SK-N-SH (cell line): ENCODE measurements at regions not wholly inside any gene's neighbourhood (a gene's known extent, or its start where the extent isn't known, plus 50 kb on each side); places are given as distances from the start of the nearest gene placed in this dataset.
"Not testable (repeated sequence)": the region's sequence is repeated elsewhere in the genome, so short reads cannot be mapped to it uniquely, and the experiment has no call there.

Experiments
- CTCF ChIA-PET: fragments of 300-600, 350-600 bp; formaldehyde crosslinking; extraction: SDS; loops from one replicate; lab custom pipeline; 2021; lab: Yijun Ruan, JAX
- POLR2A ChIA-PET: fragments of 350-600 bp; sonication (Branson Sonifier 250); formaldehyde crosslinking; extraction: SDS; loops from one replicate; lab custom pipeline; 2020; ENCODE audit warnings: antibody characterized with exemption, inconsistent platforms; lab: Yijun Ruan, JAX
- DNase-seq: peaks from one replicate; pipeline ENCODE4 v3.0.0; 2012
- H2AFZ ChIP-seq: fragments of 200-600 bp; sonication (generic); 2 replicates; pipeline ENCODE4 v1.8.1; 2016; ENCODE audit warnings: antibody characterized with exemption, mild to moderate bottlenecking, low read depth
- H3F3A ChIP-seq: fragments of 200-600 bp; sonication (generic); replicated peaks from 2 replicates; pipeline ENCODE3; 2016; ENCODE audit warnings: antibody characterized with exemption, mild to moderate bottlenecking; ENCODE audit not compliant: insufficient read depth
- H3K27ac ChIP-seq, 2 experiments: fragments of 200-500 bp in 1 of 2; fragments of 200-600 bp in 1 of 2; sonication (Bioruptor generic) in 1 of 2; sonication (generic), shearing (Covaris generic) in 1 of 2; 2 replicates each; pipeline versions ENCODE4 v1.5.1 to v1.6.1; 2014 to 2016; ENCODE audit warnings: low read depth in 2 of 2, inconsistent platforms in 1 of 2, low read length in 1 of 2, mild to moderate bottlenecking in 1 of 2, mixed read lengths in 1 of 2
- H3K27me3 ChIP-seq: fragments of 200-600 bp; sonication (generic), shearing (Covaris generic); 2 replicates; pipeline ENCODE4 v1.6.1; 2016; ENCODE audit warnings: mixed run types; ENCODE audit not compliant: insufficient read depth
- H3K36me3 ChIP-seq, 2 experiments: fragments of 200-500 bp in 1 of 2; fragments of 200-600 bp in 1 of 2; sonication (Bioruptor generic) in 1 of 2; sonication (generic) in 1 of 2; replicated peaks in 1 of 2; 2 replicates each; pipeline versions ENCODE3 to v1.5.1; 2014 to 2016; ENCODE audit warnings: low read length in 1 of 2, mild to moderate bottlenecking in 1 of 2; ENCODE audit not compliant: insufficient read depth in 2 of 2, control insufficient read depth in 1 of 2
- H3K4me1 ChIP-seq, 2 experiments: fragments of 200-500 bp in 1 of 2; fragments of 200-600 bp in 1 of 2; sonication (Bioruptor generic) in 1 of 2; sonication (generic), shearing (Covaris generic) in 1 of 2; 2 replicates each; pipeline versions ENCODE4 v1.5.1 to v1.6.1; 2014 to 2016; ENCODE audit warnings: low read depth in 1 of 2, low read length in 1 of 2, mixed run types in 1 of 2; ENCODE audit not compliant: insufficient read depth in 2 of 2, control insufficient read depth in 1 of 2
- H3K4me2 ChIP-seq: fragments of 200-600 bp; sonication (generic), shearing (Covaris generic); 2 replicates; pipeline ENCODE4 v1.6.1; 2017; ENCODE audit warnings: mixed run types
- H3K4me3 ChIP-seq, 2 experiments: fragments of 200-500 bp in 1 of 2; fragments of 200-600 bp in 1 of 2; sonication (Bioruptor generic) in 1 of 2; sonication (generic), shearing (Covaris generic) in 1 of 2; 2 replicates each; pipeline versions ENCODE4 v1.5.1 to v1.8.1; 2014 to 2016; ENCODE audit warnings: low read depth in 2 of 2, inconsistent platforms in 1 of 2, low read length in 1 of 2, mild to moderate bottlenecking in 1 of 2, mixed read lengths in 1 of 2, moderate library complexity in 1 of 2
- H3K79me2 ChIP-seq: fragments of 200-600 bp; sonication (generic); 2 replicates; pipeline ENCODE4 v1.8.1; 2017; ENCODE audit warnings: mild to moderate bottlenecking; ENCODE audit not compliant: insufficient read depth
- H3K9ac ChIP-seq: fragments of 200-600 bp; sonication (generic); 2 replicates; pipeline ENCODE4 v1.6.1; 2017; ENCODE audit warnings: mixed run types
- H3K9me2 ChIP-seq: fragments of 200-600 bp; sonication (generic); 2 replicates; pipeline ENCODE4 v1.6.1; 2017; ENCODE audit warnings: mixed run types
- H3K9me3 ChIP-seq: fragments of 200-600 bp; sonication (generic); 2 replicates; pipeline ENCODE4 v1.6.1; 2017; ENCODE audit warnings: mixed run types, mild to moderate bottlenecking, moderate library complexity
- H4K20me1 ChIP-seq: fragments of 200-600 bp; sonication (generic); 2 replicates; pipeline ENCODE4 v1.6.1; 2017; ENCODE audit warnings: mild to moderate bottlenecking, mixed run types; ENCODE audit not compliant: insufficient read depth
- CHD2 ChIP-seq: fragments of 150-350 bp; IDR thresholded peaks from 2 replicates; pipeline ENCODE4 v1.6.1; 2018; ENCODE audit warnings: low read length; ENCODE audit not compliant: partially characterized antibody
- CTCF ChIP-seq: fragments of 200-600 bp; sonication (generic); IDR thresholded peaks from 2 replicates; pipeline ENCODE4 v1.6.1; 2017; ENCODE audit warnings: antibody characterized with exemption, mild to moderate bottlenecking, moderate library complexity
- FOXJ3 ChIP-seq: sonication (generic); formaldehyde crosslinking; IDR thresholded peaks from 2 replicates; pipeline ENCODE4 v1.5.1; 2020; ENCODE audit warnings: mild to moderate bottlenecking, missing genetic modification reagents
- FOXM1 ChIP-seq: IDR thresholded peaks from 2 replicates; pipeline ENCODE4 v1.4.0; 2012; ENCODE audit warnings: low read depth, mild to moderate bottlenecking
- GATA2 ChIP-seq: sonication (generic); formaldehyde crosslinking; IDR thresholded peaks from 2 replicates; pipeline ENCODE4 v1.5.0; 2020; ENCODE audit warnings: mild to moderate bottlenecking, missing genetic modification reagents
- JUND ChIP-seq: IDR thresholded peaks from 2 replicates; pipeline ENCODE4 v1.4.0; 2012
- NFIC ChIP-seq: IDR thresholded peaks from 2 replicates; pipeline ENCODE4 v1.4.0; 2012; ENCODE audit warnings: borderline replicate concordance
- NRF1 ChIP-seq: IDR thresholded peaks from 2 replicates; pipeline ENCODE4 v1.6.1; 2012; ENCODE audit warnings: low read depth, mild to moderate bottlenecking, low read length
- RAD21 ChIP-seq: IDR thresholded peaks from 2 replicates; pipeline ENCODE4 v1.6.1; 2012; ENCODE audit warnings: mild to moderate bottlenecking, low read length
- RFX5 ChIP-seq: IDR thresholded peaks from 2 replicates; pipeline ENCODE4 v1.6.1; 2012; ENCODE audit warnings: mild to moderate bottlenecking, improper control_type of control experiment, low read length
- TEAD4 ChIP-seq: IDR thresholded peaks from 2 replicates; pipeline ENCODE4 v1.4.0; 2012; ENCODE audit warnings: mild to moderate bottlenecking, borderline replicate concordance; ENCODE audit not compliant: insufficient read depth
- USF2 ChIP-seq: fragments of 150-350 bp; IDR thresholded peaks from 2 replicates; pipeline ENCODE4 v1.6.1; 2017; ENCODE audit warnings: antibody characterized with exemption, low read length, low read depth, borderline replicate concordance
- WGBS: methylation state at CpG from one replicate; pipeline ENCODE4 v1.1.6; 2017; ENCODE audit warnings: low lambda C conversion rate; 5-methylcytosine and 5-hydroxymethylcytosine counted together
- TF ChIP-seq, protein P1 (sequence below): IDR thresholded peaks from 2 replicates; pipeline ENCODE4 v1.4.0; 2012; ENCODE audit warnings: low read depth, borderline replicate concordance
- TF ChIP-seq, protein P2 (sequence below): IDR thresholded peaks from 2 replicates; pipeline ENCODE4; 2012
- TF ChIP-seq, protein P3 (sequence below): IDR thresholded peaks from 2 replicates; pipeline ENCODE4 v1.4.0; 2012; ENCODE audit warnings: low read depth
- TF ChIP-seq, protein P4 (sequence below): IDR thresholded peaks from 2 replicates; pipeline ENCODE4 v1.4.0; 2012; ENCODE audit warnings: low read depth, borderline replicate concordance

DNA sequence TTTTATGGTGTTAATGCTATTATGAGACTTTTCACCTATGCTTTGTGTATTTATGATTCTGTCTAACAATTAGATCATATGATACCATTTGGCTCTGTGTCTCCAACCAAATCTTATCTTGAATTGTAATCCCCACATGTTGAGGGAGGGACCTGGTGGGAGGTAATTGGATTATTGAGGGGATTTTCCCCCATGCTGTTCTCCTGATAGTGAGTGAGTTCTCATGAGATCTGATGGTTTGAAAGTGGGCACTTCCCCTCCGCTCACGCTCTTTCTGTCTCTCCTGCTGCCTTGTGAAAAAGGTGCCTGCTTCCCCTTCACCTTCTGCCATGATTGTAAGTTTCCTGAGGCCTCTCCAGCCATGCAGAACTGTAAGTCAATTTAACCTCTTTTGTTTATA, 71.6 kb upstream of the NOX4 start:
- H3K9me2 ChIP-seq, H3K36me3 ChIP-seq, H3K27me3 ChIP-seq, H3K9ac ChIP-seq, H3F3A ChIP-seq, H2AFZ ChIP-seq, H3K4me1 ChIP-seq, H3K27ac ChIP-seq, H3K9me3 ChIP-seq, H3K4me2 ChIP-seq, CTCF ChIA-PET, POLR2A ChIA-PET, H4K20me1 ChIP-seq, H3K4me3 ChIP-seq, DNase-seq, H3K79me2 ChIP-seq: not testable (repeated sequence)
- WGBS, result 85% methylated on average over 2 of the region's 2 CpGs

GRCh38 chr11:89566972-89567371, 75.8 kb upstream of the NOX4 start:
- no peaks in the 10 kb centered on the region for H3K79me2 ChIP-seq
- H3K36me3 ChIP-seq, result no peaks in the 10 kb centered on the region
- ChIA-PET CTCF (no interaction called here), POLR2A (no interaction called here)
- no peaks in the 10 kb centered on the region for H3K27me3 ChIP-seq
- H3K4me2 ChIP-seq, result no peak overlapping the region
- H3K9me2 ChIP-seq, result no peaks in the 10 kb centered on the region
- H3F3A ChIP-seq, result no peaks in the 10 kb centered on the region
- H3K4me3 ChIP-seq, result no peak overlapping the region
- 58% methylated on average over 2 of the region's 4 CpGs for WGBS
- no peaks in the 10 kb centered on the region for H4K20me1 ChIP-seq
- no peak overlapping the region for H3K9ac ChIP-seq
- H2AFZ ChIP-seq, result no peak overlapping the region
- DNase-seq, result no peak
- H3K4me1 ChIP-seq, result no peaks in the 10 kb centered on the region
- H3K27ac ChIP-seq, result no peak overlapping the region
- no peaks in the 10 kb centered on the region for H3K9me3 ChIP-seq
- TF ChIP-seq USF2, result no peak
- TF ChIP-seq GATA2, result no peak
- TF ChIP-seq RFX5, result no peak
- no peak for TF ChIP-seq JUND
- TF ChIP-seq CHD2, result no peak
- TF ChIP-seq, protein P1, sequence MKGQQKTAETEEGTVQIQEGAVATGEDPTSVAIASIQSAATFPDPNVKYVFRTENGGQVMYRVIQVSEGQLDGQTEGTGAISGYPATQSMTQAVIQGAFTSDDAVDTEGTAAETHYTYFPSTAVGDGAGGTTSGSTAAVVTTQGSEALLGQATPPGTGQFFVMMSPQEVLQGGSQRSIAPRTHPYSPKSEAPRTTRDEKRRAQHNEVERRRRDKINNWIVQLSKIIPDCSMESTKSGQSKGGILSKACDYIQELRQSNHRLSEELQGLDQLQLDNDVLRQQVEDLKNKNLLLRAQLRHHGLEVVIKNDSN, result no peak
- no peak for TF ChIP-seq FOXM1
- no peak for TF ChIP-seq RAD21
- TF ChIP-seq, protein P2, sequence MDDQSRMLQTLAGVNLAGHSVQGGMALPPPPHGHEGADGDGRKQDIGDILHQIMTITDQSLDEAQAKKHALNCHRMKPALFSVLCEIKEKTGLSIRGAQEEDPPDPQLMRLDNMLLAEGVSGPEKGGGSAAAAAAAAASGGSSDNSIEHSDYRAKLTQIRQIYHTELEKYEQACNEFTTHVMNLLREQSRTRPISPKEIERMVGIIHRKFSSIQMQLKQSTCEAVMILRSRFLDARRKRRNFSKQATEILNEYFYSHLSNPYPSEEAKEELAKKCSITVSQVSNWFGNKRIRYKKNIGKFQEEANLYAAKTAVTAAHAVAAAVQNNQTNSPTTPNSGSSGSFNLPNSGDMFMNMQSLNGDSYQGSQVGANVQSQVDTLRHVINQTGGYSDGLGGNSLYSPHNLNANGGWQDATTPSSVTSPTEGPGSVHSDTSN, result no peak
- no peak for TF ChIP-seq CTCF
- TF ChIP-seq, protein P3, sequence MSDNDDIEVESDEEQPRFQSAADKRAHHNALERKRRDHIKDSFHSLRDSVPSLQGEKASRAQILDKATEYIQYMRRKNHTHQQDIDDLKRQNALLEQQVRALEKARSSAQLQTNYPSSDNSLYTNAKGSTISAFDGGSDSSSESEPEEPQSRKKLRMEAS, result no peak
- no peak for TF ChIP-seq NFIC
- TF ChIP-seq TEAD4, result no peak
- no peak for TF ChIP-seq FOXJ3 (CRISPR knock-in tag)
- TF ChIP-seq NRF1, result no peak
- TF ChIP-seq, protein P4, sequence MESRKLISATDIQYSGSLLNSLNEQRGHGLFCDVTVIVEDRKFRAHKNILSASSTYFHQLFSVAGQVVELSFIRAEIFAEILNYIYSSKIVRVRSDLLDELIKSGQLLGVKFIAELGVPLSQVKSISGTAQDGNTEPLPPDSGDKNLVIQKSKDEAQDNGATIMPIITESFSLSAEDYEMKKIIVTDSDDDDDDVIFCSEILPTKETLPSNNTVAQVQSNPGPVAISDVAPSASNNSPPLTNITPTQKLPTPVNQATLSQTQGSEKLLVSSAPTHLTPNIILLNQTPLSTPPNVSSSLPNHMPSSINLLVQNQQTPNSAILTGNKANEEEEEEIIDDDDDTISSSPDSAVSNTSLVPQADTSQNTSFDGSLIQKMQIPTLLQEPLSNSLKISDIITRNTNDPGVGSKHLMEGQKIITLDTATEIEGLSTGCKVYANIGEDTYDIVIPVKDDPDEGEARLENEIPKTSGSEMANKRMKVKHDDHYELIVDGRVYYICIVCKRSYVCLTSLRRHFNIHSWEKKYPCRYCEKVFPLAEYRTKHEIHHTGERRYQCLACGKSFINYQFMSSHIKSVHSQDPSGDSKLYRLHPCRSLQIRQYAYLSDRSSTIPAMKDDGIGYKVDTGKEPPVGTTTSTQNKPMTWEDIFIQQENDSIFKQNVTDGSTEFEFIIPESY, result no peak
- TF ChIP-seq, all 33 proteins: peak for 0

DNA sequence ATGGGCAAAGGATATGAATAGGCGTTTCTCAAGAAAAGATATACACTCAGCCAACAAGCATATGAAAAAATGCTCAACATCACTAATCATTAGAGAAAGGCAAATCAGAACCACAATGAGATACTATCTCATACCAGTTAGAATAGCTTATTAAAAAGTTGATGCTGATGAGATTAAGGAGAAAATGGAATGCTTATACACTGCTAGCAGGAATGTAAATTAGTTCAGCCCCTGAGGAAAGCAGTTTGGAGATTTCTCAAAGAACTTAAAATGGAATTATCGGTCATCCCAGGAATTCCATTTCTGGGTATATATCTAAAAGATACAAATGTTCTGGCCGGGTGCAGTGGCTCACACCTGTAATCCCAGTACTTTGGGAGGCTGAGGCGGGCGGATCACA, 78.2 kb upstream of the NOX4 start:
- H3K4me2 ChIP-seq, H3K9ac ChIP-seq, H3K27me3 ChIP-seq, H3K4me3 ChIP-seq, H3K36me3 ChIP-seq, H3K9me3 ChIP-seq, H3K27ac ChIP-seq, H3K9me2 ChIP-seq, H3K79me2 ChIP-seq, H3K4me1 ChIP-seq, DNase-seq, H3F3A ChIP-seq, H4K20me1 ChIP-seq, POLR2A ChIA-PET, CTCF ChIA-PET, H2AFZ ChIP-seq: not testable (repeated sequence)
- 30% methylated on average over 5 of the region's 5 CpGs for WGBS
